LNCaP clone FGC (cell line): ENCODE measurements at regions not wholly inside any gene's neighbourhood (a gene's known extent, or its start where the extent isn't known, plus 50 kb on each side); places are given as distances from the start of the nearest gene placed in this dataset.

Experiments
- DNase-seq: peaks from one replicate; pipeline ENCODE4 v3.0.0-alpha.2; 2011; ENCODE audit warnings: low read depth
- H3K4me3 ChIP-seq: 2 replicates; pipeline ENCODE4 v1.5.1; 2011; ENCODE audit warnings: mild to moderate bottlenecking, low read depth, low read length, control low read depth
- CTCF ChIP-seq: IDR thresholded peaks from 2 replicates; pipeline ENCODE4 v1.5.1; 2012; ENCODE audit warnings: mild to moderate bottlenecking; ENCODE audit not compliant: control insufficient read depth, insufficient read depth; ENCODE audit errors: extremely low read depth

- no peak for DNase-seq
- H3K4me3 ChIP-seq: no peak overlapping the region
- no peak for TF ChIP-seq CTCF
These were observed 132.5 kb downstream of the OLFM1 start for GRCh38 chr9:135219676-135220600.

- no peak for DNase-seq
- no peak overlapping the region for H3K4me3 ChIP-seq
- no peak for TF ChIP-seq CTCF
These were observed 133.4 kb downstream of the OLFM1 start for GRCh38 chr9:135220601-135221575.

GRCh38 chr9:135221576-135221950, 134.1 kb downstream of the OLFM1 start:
- DNase-seq: no peak
- no peak overlapping the region for H3K4me3 ChIP-seq
- TF ChIP-seq CTCF: no peak

GRCh38 chr9:135221951-135222631, 134.6 kb downstream of the OLFM1 start:
- no peak overlapping the region for H3K4me3 ChIP-seq
- DNase-seq: no peak
- no peak for TF ChIP-seq CTCF

DNA sequence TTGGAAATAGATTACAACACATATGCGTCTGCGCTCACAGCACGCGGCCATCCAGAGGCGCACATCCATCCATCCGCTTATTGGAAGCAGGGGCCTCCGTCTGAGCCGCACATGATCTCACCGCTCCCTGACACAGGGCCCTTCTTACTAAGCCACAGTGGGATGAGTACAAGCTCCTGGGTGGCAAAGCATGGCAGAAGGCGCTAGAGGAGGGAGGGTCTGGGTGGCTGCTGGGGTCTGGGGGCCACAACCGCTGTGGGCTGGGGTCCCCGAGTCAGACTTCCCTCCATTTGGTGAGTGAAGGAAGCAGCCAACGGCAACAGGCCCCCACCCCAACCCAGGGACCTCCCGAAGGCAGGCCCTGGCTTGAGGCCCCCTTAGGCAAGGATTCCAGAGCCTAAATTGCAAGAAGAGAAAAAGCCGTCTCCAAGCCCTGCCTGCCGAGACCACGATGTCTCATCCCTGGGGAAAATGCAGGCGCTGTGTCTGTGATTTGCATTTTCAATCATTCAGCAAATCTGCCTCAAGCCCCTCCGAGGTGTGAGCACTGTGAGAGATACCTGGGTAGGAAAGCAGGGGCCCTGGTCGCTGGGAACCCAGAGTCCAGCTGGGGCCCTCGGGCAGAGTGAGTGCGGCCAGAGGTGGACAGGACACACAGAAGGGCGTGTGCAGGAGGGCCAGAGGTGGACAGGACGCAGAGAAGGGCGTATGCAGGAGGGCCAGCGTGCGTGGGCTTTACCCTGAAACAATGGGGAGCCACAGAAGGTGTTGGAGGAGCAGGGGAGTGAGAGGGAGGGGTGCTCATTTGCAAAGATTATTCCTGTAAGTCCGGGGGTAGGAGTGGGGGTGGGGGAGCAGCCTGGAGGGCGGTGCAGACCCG, 135.7 kb downstream of the OLFM1 start:
- no peak overlapping the region for H3K4me3 ChIP-seq
- DNase-seq: no peak
- no peak for TF ChIP-seq CTCF

GRCh38 chr9:135223831-135224230, 136.4 kb downstream of the OLFM1 start:
- no peak for TF ChIP-seq CTCF
- H3K4me3 ChIP-seq: no peak overlapping the region
- DNase-seq: no peak
